ENCODE measurements at regions not wholly inside any gene's neighbourhood (a gene's known extent, or its start where the extent isn't known, plus 50 kb on each side); places are given as distances from the start of the nearest gene placed in this dataset.
"Not testable (repeated sequence)": the region's sequence is repeated elsewhere in the genome, so short reads cannot be mapped to it uniquely, and the experiment has no call there.

DNA sequence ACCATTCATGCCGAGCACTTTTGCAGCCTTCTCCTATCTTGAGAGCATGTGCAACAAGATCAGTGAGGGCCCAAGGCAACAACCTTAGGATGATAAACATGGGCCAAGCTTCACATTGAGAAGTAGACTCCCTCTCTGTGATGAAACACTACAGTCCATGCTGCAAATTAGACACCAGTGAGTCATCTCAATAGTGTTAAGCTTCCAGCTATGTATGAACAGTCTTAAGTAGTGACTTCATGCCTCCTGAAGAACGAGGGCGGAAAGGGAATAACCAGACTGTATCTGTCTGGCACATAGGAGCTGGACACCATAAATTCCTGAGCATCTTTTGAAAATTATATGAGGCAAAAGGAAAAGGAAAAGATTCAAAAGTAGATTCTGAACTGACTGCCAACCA is 309.9 kb upstream of the SLITRK1 start:
- DNase-seq (ENCODE audit: low read depth) = no peak

DNA sequence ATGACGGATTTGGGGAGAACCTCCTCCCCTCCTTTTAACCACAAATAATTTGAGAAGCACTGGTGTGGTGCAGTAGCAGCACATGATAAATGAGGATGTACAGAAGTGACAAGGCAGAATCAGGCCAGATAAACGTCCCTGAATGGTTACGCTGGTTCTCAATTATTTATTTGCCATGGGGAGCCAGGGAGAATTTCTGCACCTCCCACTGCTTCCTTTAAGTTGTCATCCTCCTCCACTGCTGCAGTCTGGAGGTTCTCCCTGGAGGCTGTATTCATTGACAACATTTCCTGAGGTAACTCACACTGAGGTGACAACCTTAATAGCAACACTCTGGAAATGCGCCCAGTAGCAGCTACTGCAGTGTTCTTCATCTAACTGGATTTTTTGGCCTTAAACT is 308.9 kb upstream of the SLITRK1 start:
- no peak for DNase-seq (ENCODE audit: low read depth)

DNA sequence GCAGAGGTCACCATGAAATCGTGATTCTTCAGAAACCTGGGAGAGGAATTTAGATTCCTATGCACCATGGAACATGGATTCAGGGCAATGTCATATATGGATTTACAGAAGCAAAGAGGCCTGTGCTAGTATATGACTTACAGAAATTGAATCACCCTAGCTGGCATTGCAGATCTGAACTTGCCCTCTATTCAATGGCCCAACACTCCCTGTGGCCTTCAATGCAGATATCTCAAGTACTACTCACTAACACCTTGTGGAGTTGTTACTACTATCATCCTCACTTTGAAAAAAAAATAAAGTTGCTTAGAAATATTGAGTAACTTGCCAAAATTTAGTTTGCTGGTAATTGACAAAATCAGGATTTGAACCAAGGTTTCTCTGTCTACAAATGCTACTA is 305.4 kb upstream of the SLITRK1 start:
- DNase-seq (ENCODE audit: low read depth) = no peak

DNA sequence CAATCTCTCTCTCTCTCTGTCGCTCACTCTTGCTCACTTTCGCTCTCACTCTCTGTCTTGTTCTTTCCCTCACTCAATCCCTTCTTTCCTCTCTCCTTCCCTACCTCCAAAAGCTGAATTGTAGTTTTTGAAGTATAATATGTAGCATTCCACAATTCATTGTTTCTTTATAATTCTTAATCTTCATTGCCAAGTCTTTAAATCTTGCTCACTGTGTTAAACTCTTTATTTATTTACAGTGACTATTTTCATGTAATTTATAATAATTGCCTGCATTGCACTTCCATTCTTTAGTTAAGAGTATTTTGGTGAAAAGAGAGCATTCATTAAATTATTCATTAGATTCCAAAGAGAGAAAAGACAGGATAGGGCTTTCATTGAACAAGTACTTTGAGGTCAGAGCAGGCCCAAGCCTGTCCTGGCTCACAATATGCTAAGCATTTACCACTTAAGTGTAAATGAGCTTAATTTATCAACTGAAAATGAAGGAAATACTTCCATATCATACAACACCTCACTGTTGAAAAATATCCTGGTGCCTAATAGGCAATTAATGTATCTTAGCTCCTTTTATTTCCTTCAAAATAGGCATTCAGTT is 257.4 kb upstream of the SLITRK1 start:
- DNase-seq (ENCODE audit: low read depth) = no peak

DNA sequence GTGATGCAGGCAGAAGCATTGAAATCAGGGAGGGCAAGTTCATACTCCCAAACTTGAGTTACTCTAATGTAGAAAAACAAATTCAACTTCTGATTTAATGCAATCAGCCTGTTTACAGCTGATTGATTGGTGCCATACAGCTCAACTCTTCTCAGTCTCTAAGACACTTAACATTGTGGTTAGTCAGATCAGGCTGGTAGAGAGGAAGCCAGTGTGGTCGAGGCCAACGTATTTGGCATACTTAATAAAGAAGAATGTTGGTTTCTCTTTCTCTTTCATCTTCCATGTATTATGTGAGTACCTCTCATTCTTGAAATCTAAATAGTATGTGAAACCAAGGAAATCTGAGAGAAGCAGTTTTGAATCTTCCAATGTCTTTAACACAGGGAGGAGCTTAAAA is 255.0 kb upstream of the SLITRK1 start:
- DNase-seq (ENCODE audit: low read depth) = peak; percentile 18

DNA sequence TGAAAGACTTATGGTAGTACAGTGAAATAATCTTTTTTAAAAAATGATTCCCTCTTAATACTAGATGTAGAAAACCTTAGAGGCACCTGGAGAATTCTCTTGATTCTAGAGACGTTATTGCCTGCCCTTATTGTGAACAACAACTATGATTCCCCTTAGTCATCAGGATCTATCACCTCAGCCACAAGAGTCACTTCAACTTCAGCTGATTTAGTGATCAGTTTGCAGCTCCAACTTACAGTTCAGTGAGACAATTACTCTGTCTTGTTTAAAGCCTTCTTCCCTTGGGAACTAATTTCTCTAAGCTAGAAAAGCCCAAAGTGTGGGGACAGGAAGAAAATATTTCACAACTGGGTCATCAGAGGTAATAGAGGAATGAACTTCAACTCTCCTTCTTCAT is 254.3 kb upstream of the SLITRK1 start:
- DNase-seq (ENCODE audit: low read depth) = no peak

DNA sequence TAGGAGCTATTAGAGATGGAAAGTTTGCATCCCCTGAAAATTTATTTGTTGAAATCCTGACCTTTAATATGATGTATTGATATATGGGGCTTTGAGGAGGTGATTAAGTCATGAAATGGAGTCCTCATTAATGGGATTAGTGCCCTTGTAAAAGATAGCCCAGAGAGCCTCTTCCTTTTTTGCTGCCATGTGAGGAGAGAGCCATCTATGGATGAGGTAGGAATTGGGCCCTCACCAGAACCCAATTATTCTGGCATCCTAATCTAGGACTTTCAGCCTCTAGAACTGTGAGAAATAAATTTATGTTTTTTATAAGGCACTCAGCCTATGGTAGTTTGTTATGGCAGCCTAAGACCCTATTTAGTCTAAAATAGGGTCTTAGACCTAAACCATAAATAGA is 250.2 kb upstream of the SLITRK1 start:
- DNase-seq (ENCODE audit: low read depth) = no peak

DNA sequence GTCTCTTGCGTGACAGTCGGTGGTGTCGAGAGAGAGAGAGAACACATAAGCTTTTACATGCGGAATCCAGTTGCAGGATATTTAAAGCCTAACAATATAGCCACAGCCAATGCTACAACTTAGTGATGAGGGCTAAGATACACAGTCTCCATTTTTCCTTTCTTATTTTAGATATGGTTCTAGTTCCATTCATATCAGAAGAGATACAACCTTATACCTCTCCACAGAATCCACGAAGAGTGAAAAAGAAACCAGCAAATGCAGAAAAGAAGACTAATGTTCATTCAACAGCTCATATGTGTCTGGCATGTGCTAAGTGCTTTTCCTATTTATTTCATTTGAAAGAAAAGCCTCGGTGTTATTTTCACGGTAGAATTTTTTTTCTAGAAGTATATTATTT is 249.0 kb upstream of the SLITRK1 start:
- DNase-seq (ENCODE audit: low read depth) = no peak

DNA sequence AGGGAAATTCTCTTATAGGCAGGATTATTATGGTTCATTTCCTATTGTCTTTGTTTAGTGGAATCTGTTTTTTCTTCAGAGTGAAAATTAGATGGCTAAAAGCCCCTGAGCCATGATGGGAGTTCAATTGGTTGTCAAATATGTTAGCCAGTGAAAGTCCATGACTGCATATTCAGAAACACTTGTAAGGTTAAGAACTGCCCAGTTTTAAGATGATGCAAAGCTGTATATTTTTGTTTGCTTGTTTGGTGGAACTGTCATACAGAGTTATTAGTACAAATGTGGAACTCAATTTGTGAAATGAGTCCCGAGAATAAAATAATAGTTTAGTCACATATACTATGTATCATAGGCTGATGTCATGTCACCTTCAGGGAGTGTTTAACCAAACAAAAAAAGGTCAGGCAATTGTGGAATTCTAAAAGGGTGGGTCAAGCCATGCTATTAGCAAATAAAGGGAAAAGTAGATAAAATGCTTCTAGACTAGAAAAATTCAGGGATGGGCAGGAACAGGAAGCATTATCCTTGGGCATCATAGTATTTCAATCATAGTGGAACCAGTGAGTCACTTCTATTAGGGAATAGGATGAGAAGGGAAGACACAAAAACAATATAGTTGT is 248.3 kb upstream of the SLITRK1 start:
- DNase-seq (ENCODE audit: low read depth) = no peak

DNA sequence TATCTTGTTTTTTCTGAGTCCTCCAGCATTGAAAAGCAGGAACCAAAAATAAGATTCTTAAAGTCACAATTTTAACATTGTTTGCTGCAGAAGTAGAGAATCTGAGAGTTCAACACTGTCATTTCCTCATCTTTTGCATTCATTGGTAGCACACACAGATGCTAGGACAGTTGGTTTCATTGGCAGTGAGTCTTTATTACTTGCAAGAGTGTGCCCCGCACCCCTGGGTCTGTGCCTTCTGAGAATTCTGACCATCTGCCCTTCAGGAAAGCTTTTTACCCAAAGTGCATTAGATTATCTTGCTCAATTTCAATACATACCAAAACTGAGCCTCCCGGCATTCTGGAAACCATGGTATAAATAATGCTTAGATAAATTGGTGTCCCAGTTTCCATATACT is 247.7 kb upstream of the SLITRK1 start:
- DNase-seq (ENCODE audit: low read depth) = no peak

DNA sequence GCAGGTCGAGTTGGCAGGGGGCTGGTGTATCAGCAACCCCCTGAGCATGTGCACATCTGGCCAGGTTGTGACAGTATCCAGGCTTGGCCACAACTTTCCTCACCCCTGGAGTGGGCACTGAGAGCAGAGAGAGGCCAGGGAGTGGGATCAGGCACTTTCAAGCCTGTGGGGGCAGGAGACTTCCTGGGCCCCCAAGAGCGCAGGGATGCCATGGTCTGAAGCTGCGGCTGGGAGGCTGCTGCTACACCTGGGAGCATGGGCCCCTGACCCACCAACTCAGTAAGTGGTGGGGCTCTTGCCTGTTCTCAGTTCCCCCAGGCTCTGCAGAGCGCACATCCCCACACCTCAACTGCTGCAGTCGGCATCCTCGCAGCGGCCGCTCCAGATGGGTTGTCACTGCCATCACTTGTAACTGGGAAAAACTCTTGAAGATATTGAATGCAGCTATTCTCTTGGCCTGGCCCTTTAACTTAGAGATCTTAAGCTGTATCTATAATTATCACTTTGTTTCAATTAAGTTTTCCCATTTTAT is 245.4 kb upstream of the SLITRK1 start:
- no peak for DNase-seq (ENCODE audit: low read depth)

DNA sequence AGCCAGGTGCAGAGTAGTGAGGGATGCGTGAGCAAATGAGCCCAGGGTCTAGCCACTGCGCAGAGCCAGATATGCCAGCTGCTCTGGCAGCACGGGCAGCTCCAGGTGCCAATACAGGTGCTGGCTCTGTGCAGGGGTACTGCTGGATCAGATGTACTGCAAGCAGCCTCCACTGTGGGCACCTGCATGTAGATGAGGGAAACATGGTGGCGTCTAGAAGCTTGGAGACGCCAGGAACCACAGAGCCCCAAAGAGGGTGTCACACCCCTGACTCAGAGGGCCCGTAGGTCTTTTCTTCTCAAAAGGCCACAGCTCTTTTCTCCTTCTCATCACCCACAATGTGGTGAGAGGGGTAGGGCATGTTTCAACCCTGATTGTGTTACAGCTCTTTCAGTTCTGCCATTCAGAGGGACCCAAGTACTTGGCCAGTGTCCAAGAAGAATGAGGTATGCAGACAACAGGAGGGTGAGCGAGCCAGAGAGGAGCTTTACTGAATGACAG is 244.4 kb upstream of the SLITRK1 start:
- no peak for DNase-seq (ENCODE audit: low read depth)

DNA sequence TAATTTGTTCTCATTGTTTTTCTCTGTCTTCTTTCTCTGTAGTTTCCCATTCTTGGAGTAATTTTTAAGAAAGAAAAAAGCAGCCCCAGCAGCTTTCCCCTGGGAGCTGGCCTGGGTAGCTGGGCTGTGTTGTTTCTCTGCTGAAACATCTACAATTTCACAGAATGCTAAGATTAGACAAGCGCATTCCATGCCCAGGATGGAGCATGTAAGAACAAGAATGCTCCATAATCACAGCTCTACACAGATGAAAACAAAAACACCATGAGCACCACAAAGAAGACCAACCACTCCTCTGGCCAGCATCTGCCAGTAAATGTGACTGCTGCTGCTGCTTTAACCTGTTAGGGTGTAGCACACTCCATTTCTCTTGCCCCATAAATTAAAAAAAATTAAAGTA is 239.2 kb upstream of the SLITRK1 start:
- no peak for DNase-seq (ENCODE audit: low read depth)

DNA sequence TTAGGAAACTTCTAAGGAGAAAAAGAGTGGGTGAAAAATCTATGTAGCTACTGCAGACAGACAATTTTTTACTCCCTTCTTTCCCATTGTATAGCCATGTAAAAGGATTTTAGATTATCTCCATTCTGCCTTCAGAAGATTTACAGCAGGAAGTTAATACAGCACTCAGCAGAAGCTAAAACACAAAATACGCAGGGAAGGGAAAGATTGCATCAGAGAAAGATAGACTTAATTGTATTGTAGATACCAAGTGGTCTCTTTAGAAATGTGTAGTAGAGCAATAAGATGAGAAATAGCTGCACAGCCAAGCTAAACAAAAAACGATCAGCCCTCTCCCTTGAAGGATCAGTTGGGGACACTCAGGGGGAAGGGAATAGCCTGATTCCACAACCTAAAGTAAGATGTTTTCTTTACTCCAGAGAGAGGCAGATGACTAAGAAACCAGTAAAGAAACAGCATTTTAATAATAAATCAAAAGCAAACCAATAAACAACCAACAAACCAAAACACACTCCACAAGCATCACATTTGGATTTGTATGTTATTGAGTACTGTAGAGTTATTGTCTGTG is 236.7 kb upstream of the SLITRK1 start:
- DNase-seq (ENCODE audit: low read depth) = no peak

DNA sequence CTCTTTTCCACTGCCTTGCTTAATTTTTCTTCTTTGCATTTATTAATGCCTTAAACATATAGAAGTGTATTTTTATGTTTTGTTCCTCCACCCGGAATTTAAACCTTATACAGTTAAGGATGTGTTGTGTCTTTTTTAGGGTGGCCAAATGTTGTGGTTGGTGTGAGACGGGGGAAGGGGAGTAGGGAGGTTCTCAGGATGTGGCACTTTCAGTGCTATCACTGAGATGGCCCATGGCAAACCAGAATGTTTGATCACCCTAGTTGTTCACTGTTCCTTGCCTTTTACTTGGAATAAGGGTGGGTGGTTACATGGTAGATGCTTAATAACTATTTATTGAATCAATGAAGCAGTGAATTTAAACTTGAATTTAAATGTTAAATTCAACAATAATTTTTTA is 216.0 kb upstream of the SLITRK1 start:
- no peak for DNase-seq (ENCODE audit: low read depth)

DNA sequence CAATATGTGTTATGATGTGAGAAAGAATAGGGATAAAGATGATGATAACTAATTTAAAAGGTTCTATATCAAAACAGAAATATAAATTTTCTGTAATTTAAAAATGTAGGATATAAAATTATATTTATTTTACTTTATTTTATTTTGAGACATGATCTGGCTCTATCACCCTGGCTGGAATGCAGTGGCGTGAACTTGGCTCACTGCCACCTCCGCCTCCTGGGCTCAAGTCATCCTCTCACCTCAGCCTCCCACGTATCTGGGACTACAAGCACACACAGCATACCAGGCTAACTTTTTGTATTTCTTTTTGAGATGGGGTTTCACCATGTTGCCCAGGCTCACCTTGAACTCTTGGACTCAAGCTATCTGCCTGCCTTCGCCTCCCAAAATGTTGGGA is 214.9 kb upstream of the SLITRK1 start:
- no peak for DNase-seq (ENCODE audit: low read depth)

DNA sequence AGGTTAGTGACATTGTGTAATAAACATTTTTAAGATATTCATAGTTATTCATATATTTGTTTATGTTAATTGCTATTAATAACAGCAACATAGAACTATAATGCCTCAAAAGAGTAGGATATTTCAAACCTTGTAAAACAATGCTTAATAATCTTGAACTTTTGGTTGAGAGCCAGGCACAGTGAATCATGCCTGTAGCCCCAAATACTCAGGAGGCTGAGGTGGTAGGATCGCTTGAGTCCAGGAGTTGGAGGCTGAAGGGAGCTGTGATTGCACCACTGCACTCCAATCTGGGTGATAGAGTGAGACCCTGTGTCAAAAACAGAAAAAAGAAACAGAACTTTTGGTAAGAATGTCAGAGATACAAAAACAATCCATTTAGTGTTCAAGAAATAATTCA is 213.9 kb upstream of the SLITRK1 start:
- no peak for DNase-seq (ENCODE audit: low read depth)

DNA sequence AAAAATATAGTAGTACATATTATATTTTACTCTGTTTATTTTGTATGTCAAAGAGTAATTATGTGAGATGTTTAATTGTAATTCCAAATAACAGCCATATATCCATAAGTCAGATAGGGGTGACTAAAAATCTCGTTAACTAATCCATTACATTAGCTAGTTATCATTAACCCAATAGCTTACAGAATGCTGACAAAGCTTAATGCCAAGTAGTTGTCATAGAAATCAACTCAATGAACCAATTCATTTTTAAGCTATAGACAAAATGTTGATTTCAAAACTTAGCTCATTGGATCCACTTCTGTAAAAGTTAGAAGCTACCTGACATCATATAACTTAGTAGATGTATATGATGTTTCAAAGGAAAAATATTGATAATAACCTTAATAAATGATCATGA is 206.7 kb upstream of the SLITRK1 start:
- no peak for DNase-seq (ENCODE audit: low read depth)

DNA sequence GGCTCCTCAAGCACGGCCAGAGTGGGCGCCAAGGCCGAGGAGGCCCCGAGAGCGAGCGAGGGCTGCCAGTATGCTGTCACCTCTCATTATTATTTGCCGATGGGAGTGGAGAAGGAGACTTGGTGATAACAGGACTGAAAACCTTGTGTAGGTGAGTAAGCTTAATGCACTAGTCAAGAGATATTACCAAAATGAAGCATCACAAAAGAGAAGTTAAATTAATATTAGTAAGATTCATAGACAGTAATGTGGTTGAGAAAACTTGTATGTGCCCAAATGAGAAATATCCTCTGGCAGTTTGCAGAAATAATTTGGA is 204.5 kb upstream of the SLITRK1 start:
- no peak for DNase-seq (ENCODE audit: low read depth)

DNA sequence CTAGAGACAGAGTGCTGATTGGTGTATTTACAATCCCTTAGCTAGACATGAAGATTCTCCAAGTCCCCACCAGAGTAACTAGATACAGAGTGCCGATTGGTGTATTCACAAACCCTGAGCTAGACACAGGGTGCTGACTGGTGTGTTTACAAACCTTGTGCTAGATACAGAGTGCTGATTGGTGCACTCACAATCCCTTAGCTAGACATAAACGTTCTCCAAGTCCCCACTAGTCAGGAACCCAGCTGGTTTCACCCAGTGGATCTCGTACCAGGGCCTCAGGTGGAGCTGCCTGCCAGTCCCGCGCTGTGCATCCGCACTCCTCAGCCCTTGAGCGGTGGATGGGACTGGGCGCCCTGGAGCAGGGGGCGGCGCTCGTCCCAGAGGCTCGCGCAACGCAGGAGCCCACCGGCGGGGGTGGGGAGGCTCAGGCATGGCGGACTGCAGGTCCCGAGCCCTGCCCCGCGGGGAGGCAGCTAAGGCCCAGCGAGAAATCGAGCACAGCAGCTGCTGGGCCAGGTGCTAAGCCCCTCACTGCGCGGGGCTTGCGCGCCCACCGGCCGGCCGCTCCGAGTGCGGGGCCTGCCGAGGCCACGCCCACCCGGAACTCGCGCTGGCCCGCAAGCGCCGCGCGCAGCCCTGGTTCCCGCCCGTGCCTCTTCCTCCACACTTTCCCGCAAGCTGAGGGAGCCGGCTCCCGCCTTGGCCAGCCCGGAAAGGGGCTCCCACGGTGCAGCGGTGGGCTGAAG is 204.0 kb upstream of the SLITRK1 start:
- DNase-seq (ENCODE audit: low read depth) = not testable (repeated sequence)

DNA sequence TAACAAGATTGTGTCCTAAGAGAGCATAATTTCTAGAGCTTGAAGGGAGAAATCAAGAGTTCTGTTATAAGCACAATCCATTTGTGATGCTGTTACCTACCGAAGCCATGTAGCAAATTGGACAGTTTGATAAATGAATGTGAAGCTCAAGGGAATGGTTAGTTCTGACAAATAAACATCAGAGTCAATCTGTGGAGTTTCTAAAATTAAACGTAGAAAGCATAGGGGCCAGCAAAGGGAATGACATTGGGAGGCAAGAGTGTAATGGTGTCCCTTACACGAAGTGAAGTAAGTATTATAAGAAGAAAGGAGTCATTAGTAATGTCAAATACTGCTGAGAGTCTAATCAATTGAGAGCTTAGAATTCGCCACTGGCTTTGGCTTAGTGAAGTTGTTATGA is 200.2 kb upstream of the SLITRK1 start:
- DNase-seq (ENCODE audit: low read depth) = no peak

DNA sequence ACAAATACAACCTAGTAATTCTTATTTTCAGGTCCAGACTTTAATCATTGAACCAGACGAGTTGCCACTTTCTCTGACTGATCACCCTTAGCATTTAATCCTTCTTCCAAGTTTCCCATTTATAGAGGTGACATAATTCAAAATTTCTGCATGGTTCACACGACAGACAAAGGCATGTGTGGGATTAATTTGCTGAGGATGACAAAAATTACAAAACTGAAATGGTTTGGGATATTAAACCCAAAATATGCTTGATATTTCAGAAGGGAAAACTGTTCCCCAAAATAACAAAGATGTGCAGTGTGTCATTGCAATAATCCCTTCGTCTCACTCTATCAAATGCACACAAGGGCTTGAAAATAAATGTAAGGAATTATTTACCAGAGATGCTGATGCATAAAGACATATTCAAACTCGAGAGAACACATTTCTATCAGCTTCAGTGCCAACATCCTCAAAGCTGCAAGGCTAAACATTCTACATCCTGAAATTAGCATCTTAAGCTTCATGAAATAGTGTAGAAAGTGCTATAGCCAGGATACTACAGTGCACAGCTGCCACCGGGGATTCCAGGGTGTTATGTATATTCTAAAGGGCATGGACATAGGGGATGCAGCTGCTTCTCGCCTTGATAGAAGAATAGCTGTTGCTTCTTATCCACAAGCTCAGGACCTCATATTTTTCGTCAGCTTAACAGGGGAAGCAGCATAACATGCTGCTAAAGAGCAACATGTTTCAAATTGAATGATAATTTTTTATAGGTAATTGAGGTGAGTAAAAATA is 198.7 kb upstream of the SLITRK1 start:
- DNase-seq (ENCODE audit: low read depth) = no peak

Data from stimulated activated CD8-positive, alpha-beta memory T cell treated with anti-CD3 and anti-CD28 coated beads, Interleukin-4, amount 100 ng/mL, for 24 hours (primary cell).